Sciatic nerve (tissue), 2 donors: ENCODE measurements at regions not wholly inside any gene's neighbourhood (a gene's known extent, or its start where the extent isn't known, plus 50 kb on each side); places are given as distances from the start of the nearest gene placed in this dataset.

ENCODE experiments used
- ATAC-seq: fragments of 200-7000 bp; cut with Tn5 transposase; one replicate; pipeline ENCODE4 v1.9.1; 2020; ENCODE audit warnings: mild to moderate bottlenecking, moderate library complexity
- DNase-seq: peaks from one replicate; pipeline ENCODE4 v3.0.0-alpha.2; 2020; ENCODE audit warnings: low spot score
- intact Hi-C: fragments of 100-400 bp; cut with DNase I; formaldehyde crosslinking; loops from one replicate; pipeline ENCODE4 v1.14.2; 2022
- donor health status: DM: no; HTN: no; CAD: no.
- donor health status: DM: no; HTN: no; CAD: no.

DNA sequence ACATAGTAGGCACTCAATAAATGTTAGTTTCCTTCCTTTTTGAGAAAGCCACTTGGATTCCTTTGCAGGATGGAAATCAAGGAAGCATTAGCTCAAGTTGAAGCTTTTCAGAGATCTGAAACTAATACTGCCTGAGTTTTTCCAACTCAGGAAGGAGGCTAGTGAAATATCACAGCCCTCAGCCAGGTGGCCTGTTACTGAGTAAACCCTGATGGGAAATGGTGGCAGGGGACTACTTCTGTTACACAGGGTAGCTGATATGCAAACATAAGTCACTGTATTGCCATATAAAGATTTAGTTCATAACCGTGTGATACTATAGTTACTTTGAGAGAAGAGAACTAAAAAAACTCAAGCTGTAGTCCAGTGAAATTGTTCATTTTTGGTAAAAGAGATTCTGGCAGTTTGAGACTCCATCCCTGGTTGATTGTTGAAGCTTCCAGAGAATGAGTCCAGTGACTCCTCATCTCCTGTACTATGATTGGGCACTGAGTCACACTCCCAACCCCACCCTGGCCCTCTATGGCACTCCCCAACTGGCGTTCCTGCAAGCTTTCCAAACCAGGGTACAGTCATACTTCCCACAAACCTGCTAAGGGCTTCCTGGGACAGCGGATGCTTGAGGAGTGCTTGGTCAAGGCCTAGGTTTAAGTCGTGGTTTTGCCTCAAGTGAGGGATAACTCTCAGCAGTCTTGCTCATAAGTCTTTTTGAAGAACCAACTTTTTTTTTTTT is 81.8 kb downstream of the MID1IP1 start:
- intact Hi-C loops, result no loop called here
- DNase-seq (no peak), ATAC-seq (no peak)

DNA sequence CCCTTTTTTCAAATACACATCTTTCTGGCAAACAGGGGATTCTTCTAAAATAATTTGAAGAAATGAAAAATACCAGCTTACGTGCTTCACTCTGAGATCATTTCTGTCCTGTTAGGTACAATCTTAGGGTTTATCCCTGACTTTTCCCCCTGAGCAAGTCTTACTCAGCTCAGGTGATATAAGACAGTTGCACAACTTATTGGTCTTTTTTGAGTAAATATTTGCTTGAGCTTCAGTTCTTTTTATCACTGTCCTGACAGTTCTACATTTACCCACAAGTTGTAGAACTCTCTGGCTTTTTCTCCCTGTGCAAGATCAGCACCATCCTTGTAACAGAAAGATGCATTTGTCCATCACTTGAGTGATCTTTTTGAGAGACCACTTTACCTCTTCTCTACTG is 84.9 kb downstream of the MID1IP1 start:
- DNase-seq (no peak), ATAC-seq (no peak)
- intact Hi-C loops, result no loop called here

DNA sequence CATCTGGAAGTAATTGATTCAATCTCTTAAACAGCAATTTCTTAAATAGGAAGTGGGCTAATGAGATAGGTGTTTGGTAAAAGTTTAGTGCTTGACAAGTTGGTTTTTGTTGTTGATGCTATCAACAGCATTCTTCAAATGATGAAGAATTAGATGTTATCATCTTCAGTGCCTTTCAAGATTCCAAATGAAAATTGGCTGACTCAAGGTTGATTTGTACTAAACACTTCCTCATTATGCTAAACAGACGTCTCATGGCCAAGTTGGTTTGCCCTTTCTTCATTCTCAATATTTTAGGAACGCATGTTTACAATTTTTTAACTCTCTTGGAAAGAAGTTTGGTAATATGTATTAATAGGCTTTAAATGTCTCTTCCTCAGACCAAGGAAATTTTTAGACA is 86.0 kb downstream of the MID1IP1 start:
- intact Hi-C loops, result no loop called here
- no peak for DNase-seq
- ATAC-seq, result no peak

DNA sequence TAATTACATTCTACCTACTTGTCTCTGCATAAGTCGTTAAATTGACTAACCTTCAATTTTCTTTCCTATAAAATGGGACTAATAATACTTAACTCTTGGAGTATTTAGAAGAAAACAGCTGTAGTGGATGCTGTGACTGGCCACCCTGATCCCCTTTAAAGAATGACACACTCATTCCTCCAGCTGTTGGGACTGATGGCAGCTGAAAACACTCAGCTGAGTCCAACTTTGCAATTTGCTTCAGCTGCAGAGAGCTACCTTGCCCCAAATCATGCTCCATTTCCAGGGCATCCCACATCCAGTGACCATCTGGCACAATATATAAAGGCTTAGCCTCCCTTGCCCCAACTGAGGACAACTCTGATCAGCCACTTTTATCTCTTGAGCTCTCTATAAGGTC is 89.1 kb downstream of the MID1IP1 start:
- no peak for ATAC-seq
- intact Hi-C loops, result no loop called here
- DNase-seq, result no peak

DNA sequence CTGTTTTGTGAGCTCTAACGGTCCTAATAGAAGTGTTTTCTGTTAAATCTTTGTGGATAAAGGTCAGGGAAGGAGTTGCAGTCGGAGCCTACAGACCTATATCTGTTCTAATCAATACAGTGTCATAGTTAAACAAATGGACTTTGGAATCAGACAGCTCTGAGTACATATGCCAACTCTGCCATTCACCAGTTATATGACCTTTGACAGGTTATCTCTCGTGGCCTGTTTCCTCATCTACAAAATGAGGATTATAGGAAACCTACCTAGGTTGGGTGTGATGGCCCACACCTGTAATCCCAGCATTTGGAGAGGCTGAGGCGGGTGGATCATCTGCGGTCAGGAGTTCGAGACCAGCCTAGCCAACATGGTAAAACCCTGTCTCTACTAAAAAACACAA is 89.7 kb downstream of the MID1IP1 start:
- ATAC-seq, result no peak
- intact Hi-C loops, result no loop called here
- DNase-seq, result no peak

DNA sequence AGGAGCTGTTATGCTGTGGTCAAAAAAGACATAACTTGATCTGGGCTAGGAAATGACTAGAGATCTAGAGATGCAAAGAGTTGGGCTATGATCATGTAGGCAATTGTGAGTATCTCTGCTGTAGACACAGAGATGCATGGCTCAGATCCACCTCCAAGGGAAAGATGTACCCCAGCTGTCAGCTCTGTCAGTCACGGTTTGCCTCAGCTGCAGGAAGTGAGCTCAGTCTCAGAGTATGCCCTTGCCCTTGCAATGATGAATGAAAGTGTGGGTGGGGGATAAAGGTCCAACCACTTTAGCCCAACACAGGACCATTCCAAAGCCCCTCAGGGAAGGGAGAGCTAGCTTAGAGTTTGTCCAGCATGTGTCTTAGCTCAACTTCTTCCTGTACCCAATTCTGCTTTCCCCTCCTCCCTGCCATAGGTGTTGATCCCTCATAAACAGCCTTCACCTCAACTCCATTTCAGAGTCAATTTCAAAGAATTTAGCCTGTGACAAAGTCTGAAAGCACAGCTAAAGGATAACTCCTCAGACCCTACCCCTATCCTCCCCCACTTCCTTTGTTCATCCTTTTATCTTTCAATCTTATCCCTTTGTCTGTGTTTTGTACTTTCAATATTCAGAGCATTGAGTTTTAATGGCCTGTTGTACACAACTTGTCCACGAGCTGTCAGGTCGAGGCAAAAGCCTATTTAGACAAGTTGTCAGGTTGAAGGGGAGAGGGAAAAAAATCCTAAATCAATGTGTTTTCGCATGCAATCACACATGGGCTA is 90.6 kb downstream of the MID1IP1 start:
- ATAC-seq (no peak), DNase-seq (no peak)
- intact Hi-C loops, result no loop called here

DNA sequence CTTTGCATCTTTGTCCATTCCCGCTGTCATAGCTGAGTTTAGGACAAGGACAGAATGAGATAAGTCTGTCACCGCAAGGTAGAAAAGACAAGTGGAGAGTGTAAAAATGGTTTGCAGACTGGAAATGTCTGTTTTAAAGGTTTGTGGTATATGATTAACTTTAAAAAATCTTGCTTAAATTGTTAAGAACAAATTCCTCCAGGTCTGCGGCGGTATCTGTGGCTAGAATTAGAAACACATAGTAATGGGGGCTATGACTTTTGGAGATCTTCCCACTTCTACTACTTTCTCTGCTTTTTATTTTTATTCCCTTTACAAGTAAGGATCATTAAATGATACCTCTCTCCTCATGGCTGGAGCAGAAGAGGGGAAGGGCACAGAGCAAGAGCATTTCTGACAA is 92.2 kb downstream of the MID1IP1 start:
- ATAC-seq (no peak), DNase-seq (no peak)
- intact Hi-C loops, result no loop called here

DNA sequence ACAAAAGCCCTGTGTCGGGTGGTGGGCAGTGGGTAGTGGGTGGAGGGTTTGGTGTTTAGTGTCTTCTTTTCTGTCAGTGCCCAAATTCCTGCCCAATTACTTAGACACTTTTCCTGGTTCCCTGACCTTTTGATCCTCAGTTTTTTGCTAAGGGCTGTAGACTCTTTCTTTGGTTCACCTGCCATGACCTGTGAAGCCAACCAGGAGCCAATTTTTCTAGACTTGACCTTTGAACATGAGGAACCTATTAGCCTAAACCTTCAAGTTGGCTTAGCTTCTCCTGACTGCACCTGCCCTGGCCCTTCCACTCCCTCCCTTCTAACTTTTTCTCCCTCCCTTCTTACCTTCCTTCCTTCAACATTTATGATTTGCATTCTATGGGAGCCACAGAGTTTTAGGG is 94.5 kb downstream of the MID1IP1 start:
- no peak for ATAC-seq
- no peak for DNase-seq
- intact Hi-C loops, result no loop called here

DNA sequence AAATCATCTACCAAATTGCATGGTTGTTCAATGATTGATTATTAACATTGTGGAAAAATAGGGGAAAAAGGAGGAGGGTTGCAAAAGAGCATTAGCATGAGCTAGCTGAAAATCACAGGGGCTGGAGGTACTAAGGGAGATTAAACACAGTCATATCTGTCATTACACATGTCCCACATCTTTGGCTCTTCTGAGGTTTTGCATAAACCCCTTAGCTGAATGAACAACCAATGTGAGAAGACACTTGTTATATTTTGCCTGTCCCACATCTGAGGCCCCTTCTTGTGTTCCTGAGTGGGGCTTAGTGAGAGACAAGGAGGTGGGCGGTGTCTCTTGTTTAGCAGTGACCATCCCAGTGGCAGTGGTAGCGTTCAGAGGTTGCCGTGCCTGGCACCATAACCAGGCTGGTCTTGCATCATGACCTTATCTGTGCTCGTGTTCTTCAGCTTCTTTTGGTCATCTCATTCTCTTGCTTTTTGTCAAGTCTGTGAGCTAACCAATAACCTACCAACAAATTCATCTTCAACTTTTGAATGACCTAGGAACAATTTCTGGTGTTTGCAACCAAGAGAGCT is 95.6 kb downstream of the MID1IP1 start:
- intact Hi-C loops, result no loop called here
- ATAC-seq, result no peak
- DNase-seq, result no peak

DNA sequence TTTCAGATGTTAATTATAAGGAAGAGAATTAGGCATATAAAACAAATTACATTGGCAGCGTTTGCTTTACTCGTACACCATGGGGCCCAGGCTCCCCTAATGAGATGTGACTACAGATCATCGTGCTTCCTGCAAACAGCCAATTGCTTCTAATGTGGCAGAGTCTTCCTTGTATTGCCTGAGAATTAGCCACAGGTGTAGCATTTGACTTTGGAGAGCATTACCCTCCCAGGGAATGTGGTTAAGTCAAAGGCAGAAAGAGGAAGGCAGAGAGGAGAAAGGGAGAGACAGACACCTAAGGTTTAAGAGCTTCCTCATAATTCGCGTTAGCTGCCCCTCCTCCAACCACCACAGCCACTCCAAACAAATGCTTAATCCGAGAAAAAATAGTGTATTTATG is 97.0 kb downstream of the MID1IP1 start:
- intact Hi-C loops, result no loop called here

DNA sequence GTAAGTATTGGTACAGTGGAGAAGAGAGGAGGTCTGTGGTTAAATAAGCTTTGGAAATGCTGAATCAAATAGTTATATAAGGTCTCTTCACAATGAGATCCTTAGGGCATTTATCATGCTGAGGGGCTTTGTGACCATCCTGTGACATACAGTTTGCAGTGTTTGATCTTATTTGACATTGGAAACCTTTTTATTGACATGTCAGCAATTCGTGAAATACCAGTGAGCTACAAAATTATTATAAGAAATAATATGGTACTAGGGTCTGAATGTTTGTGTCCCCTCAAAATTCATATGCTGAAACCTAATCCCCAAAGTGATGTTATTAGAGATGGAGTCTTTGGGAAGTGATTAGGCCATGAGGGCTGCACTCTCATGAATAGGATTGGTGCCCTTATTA is 98.4 kb downstream of the MID1IP1 start:
- intact Hi-C loops, result no loop called here
- DNase-seq (no peak), ATAC-seq (no peak)

More for the DNA sequence above, 97.0 kb downstream of the MID1IP1 start:
- ATAC-seq (no peak), DNase-seq (no peak)

DNA sequence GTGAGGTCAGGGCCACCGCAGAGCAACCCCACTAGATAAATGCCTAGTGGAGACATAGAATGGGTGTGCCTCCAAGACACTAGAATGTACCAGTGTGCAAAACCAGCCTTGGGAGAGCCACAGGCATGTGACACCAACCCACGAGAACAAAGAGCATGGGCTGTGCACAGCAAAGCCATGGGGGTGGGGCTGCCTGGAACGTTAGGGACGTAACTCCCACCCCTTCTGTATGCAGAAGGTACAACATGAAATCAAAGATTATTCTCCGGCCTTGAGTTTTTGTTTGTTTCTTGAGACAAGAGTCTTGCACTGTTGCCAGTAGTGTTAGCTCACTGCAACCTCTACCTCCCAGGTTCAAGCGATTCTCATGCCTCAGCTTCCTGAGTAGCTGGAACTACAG is 99.5 kb downstream of the MID1IP1 start:
- no peak for ATAC-seq
- no peak for DNase-seq
- intact Hi-C loops, result no loop called here

DNA sequence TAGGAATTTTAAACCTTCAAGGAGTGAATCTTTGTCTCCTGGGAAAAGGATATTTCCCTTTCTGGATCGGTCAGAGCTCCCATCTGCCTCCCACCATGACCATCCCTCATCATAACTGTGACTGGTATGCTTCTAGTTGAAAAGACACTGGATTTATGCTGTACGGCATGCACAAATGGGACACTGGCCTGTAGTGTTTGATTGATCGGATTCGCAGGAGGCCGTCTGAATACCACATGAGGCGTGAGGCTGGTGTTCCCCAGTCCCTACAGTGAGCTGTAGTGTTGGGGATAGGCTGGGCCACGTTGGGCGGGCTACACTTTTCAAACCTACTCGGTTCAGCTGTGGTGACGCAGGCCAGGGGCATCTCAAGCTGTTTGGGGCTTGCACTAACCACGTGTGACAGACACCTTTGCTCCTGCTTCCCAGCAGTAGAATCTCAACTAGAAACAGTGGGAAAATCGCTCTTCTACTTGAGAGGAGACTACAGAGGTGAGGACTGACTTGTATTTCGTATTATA is 101.8 kb downstream of the MID1IP1 start:
- ATAC-seq (no peak), DNase-seq (no peak)
- intact Hi-C loops, result no loop called here

DNA sequence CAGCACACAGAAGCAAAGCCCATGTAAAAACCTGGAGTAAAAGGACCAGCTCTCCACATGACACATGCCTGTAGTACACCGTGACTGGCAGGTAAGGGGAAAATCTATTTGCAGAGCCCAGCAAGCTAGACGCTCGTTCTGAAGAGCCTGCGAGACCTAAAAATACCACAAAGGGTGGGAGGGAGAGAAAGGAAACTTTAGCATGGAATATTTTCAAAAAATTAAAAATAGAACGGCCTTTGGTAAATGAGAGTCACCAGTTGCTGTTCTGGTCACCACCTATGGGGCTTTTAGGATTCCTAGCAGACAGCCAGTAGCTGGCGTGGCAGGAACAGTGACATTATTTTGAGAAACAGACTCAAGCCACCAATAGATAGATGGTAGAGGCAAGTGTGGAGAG is 115.5 kb downstream of the MID1IP1 start:
- DNase-seq (no peak), ATAC-seq (no peak)
- intact Hi-C loops, result no loop called here

DNA sequence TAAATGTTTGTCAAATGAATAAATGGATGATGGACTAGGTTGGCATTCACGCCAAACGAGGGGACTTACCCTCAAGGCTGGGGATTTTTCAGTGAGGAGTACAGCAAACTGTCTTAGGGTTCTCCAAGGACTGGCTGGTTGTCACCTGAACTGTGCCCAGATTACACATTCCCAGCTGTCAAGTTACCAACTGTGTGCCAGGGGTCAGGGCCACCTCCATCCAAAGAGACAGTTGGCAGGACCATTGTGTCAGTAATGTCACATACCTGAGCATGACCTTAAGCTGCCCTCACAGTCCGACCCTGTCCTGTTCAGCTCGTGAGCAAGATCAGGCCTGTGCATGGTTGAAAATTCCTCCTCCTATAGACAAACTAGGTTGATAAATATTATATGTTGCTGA is 116.7 kb downstream of the MID1IP1 start:
- intact Hi-C loops, result no loop called here
- DNase-seq (no peak), ATAC-seq (no peak)

DNA sequence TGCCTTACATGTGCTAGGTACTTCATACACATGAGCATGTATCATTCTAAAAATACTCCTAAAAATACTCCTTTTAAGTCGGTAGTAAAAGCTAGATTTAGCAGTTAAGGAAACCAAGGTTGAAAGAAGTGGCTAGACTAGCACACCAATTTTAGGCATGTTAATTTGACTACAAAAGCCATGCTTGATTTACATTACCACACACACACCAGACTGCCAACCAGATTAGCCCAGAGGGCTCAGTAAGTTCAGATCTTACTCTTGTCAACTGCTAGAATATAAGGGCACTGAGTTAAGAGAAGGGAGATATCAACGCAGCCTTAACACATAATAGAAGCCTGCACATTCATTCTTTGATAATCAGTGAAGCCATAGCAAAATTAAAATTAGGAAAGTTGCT is 117.9 kb downstream of the MID1IP1 start:
- ATAC-seq (no peak), DNase-seq (no peak)
- intact Hi-C loops, result no loop called here

DNA sequence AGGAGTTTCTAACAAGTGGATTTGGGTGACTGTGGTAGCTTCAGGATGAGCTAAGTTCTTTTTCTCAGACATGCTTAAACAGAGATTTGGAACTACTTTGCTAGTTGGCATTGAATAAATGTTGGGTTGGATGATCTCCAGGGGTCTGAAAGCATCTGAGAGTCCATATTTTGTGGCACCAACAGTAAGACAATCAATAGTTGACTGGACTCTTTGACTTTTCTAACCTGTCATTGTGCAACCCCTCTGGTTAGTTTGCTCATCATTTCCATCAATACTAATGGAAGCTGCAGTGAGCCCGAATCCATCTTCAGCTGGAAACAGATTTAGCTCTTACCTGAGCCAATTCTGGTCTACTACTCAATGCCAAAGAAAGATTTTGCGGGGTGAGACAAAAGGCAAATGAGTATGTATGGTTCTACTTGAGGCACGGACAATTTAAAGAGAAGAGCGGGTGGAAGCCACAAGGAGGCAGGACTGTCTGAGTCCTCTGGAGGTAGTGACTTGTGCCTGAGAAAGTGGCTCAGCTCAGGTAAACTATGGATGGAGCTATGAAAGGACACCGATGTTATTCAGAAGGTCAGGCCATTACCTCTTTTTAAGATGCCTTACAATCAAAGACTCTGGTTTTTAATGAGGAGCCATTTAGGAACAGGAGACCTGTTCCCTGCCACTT is 118.7 kb downstream of the MID1IP1 start:
- DNase-seq (no peak), ATAC-seq (no peak)

DNA sequence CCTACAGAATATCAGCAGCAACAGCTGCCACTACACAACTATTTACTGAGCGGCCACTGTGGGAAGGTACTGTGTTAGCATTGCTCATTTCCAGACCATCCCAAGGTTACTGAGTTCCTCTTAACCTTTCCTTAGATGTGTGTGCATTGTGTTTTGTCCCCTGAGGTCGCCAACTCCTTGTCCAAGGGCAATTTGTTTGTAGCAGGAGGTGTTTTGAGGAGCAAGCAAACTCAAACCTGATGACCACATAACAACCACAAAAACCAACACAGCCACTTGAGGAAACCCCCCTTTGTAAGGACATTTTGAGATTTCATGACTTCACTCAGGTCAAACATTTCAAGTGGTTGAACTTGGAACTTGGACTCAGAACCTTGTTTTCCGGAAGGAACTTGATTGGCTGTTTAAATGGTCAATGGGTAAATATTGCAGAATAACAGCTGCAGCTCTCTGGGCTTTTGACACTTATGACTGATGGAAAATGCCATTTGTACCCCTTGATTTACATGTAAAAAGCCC is 122.3 kb downstream of the MID1IP1 start:
- intact Hi-C loops, result no loop called here
- ATAC-seq (no peak), DNase-seq (no peak)

More for the DNA sequence above, 118.7 kb downstream of the MID1IP1 start:
- intact Hi-C loops, result no loop called here

DNA sequence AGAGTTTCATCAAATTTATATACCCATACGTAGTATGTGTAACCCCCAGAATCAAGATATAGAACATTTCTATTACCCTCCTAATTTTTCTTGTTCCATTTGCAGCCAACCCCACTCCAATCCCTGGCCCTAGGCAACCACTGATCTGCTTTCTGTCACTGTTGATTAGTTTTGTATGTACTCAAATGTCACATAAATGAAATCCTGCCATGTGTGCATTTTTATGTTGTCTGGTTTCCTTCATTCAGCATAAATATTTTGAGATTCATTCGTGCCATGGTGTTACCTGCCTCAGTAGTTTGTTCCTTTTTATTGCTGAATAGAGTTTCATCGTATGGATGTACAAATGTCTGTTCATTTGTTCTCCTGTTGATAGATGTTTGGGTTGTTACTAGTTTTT is 126.3 kb downstream of the MID1IP1 start:
- ATAC-seq (no peak), DNase-seq (no peak)
- intact Hi-C loops, result no loop called here
